Testis (tissue), 2 donors: ENCODE measurements at regions not wholly inside any gene's neighbourhood (a gene's known extent, or its start where the extent isn't known, plus 50 kb on each side); places are given as distances from the start of the nearest gene placed in this dataset.

Experiments
- DNase-seq: peaks from one replicate; pipeline ENCODE4 v3.0.0-alpha.2; 2019
- H3K27ac ChIP-seq, 2 donors: fragments of 200-600 bp; sonication (generic); one replicate each; pipeline ENCODE4 v1.5.1; 2019
- H3K27me3 ChIP-seq: fragments of 200-600 bp; sonication (generic); one replicate; pipeline ENCODE4 v1.5.1; 2019
- H3K36me3 ChIP-seq: fragments of 200-600 bp; sonication (generic); one replicate; pipeline ENCODE4 v1.5.1; 2017; ENCODE audit warnings: low read depth; ENCODE audit errors: missing control alignments
- H3K4me1 ChIP-seq: fragments of 200-600 bp; sonication (generic); one replicate; pipeline ENCODE4 v1.5.1; 2019
- H3K4me3 ChIP-seq, 2 donors: fragments of 200-600 bp; sonication (generic); one replicate each; pipeline ENCODE4 v1.5.1; 2017 to 2019
- H3K9me3 ChIP-seq: fragments of 200-600 bp; sonication (generic); one replicate; pipeline ENCODE4 v1.5.1; 2017
- CTCF ChIP-seq, 3 experiments: fragments of 450-650 bp in 2 of 3; fragments of 200-600 bp in 1 of 3; sonication (generic) in 1 of 3; IDR thresholded peaks; one replicate each; pipeline ENCODE4 v1.5.1; 2016 to 2019; ENCODE audit warnings: antibody characterized with exemption in 3 of 3, mild to moderate bottlenecking in 2 of 3, moderate library complexity in 1 of 3
- POLR2A ChIP-seq: fragments of 450-650 bp; IDR thresholded peaks from one replicate; pipeline ENCODE4 v1.6.1; 2017; ENCODE audit warnings: antibody characterized with exemption, mild to moderate bottlenecking, moderate library complexity
- WGBS, 2 donors: methylation state at CpG; one replicate each; pipeline ENCODE4 v1.1.5; 2018; 5-methylcytosine and 5-hydroxymethylcytosine counted together
- intact Hi-C: fragments of 100-400 bp; cut with DNase I; formaldehyde crosslinking; loops from one replicate; pipeline ENCODE4 v1.15.1; 2023; ENCODE audit warnings: low total_unique reads

GRCh38 chr5:84885485-84886258, 501.0 kb upstream of the EDIL3 start:
- no peaks in the 10 kb centered on the region for H3K27me3 ChIP-seq
- H3K36me3 ChIP-seq, result no peaks in the 10 kb centered on the region

GRCh38 chr5:84881737-84882136, 497.1 kb upstream of the EDIL3 start:
- Histone ChIP-seq H3K27ac (no peak overlapping the region), H3K4me1 (no peaks in the 10 kb centered on the region), H3K9me3 (no peaks in the 10 kb centered on the region), H3K27me3 (no peaks in the 10 kb centered on the region), H3K4me3 (no peak overlapping the region), H3K36me3 (no peaks in the 10 kb centered on the region)
- DNase-seq, result no peak
- TF ChIP-seq CTCF (IDR thresholded peaks at IDR 0.05) (no peak), POLR2A (no peak)
- intact Hi-C loops, result no loop called here
- 75 to 82% methylated on average over 4 of the region's 4 CpGs for WGBS, 2 donors

More at GRCh38 chr5:84885485-84886258, 501.0 kb upstream of the EDIL3 start:
- H3K9me3 ChIP-seq, result no peaks in the 10 kb centered on the region
- DNase-seq, result peak; percentile 41
- TF ChIP-seq CTCF (IDR thresholded peaks at IDR 0.05), result no peak
- no peak for TF ChIP-seq POLR2A
- H3K4me1 ChIP-seq, result no peaks in the 10 kb centered on the region
- no peak overlapping the region for H3K27ac ChIP-seq
- 23 to 28% methylated on average over 1 of the region's 1 CpG for WGBS, 2 donors
- intact Hi-C loops, result no loop called here
- H3K4me3 ChIP-seq, result no peak overlapping the region

- Histone ChIP-seq H3K4me1 (no peaks in the 10 kb centered on the region), H3K27me3 (no peaks in the 10 kb centered on the region), H3K27ac (no peak overlapping the region), H3K9me3 (no peaks in the 10 kb centered on the region), H3K4me3 (no peak overlapping the region), H3K36me3 (no peaks in the 10 kb centered on the region)
- intact Hi-C loops, result no loop called here
- DNase-seq, result no peak
- TF ChIP-seq POLR2A (no peak), CTCF (IDR thresholded peaks at IDR 0.05) (no peak)
These were observed 489.5 kb upstream of the EDIL3 start for GRCh38 chr5:84874196-84874595.

GRCh38 chr5:84872768-84873167, 488.1 kb upstream of the EDIL3 start:
- intact Hi-C loops, result no loop called here
- Histone ChIP-seq H3K4me1 (no peaks in the 10 kb centered on the region), H3K36me3 (no peaks in the 10 kb centered on the region), H3K27ac (no peak overlapping the region), H3K27me3 (no peaks in the 10 kb centered on the region), H3K9me3 (no peaks in the 10 kb centered on the region), H3K4me3 (no peak overlapping the region)
- DNase-seq, result no peak
- WGBS, 2 donors, result 77 to 86% methylated on average over 3 of the region's 3 CpGs
- TF ChIP-seq POLR2A (no peak), CTCF (IDR thresholded peaks at IDR 0.05) (no peak)

- no peak for TF ChIP-seq CTCF (IDR thresholded peaks at IDR 0.05)
- no peak for TF ChIP-seq POLR2A
- WGBS, 2 donors, result 0 to 31% methylated on average over 1 of the region's 1 CpG
- Histone ChIP-seq H3K36me3 (no peaks in the 10 kb centered on the region), H3K9me3 (no peaks in the 10 kb centered on the region), H3K27me3 (no peaks in the 10 kb centered on the region), H3K4me1 (no peaks in the 10 kb centered on the region), H3K4me3 (no peak overlapping the region), H3K27ac (no peak overlapping the region)
- no peak for DNase-seq
- intact Hi-C loops, result no loop called here
These were observed 485.7 kb upstream of the EDIL3 start for GRCh38 chr5:84870369-84870768.
